GM18502 (cell line): ENCODE measurements at regions not wholly inside any gene's neighbourhood (a gene's known extent, or its start where the extent isn't known, plus 50 kb on each side); places are given as distances from the start of the nearest gene placed in this dataset.

Experiments used
- ATAC-seq: cut with Tn5 transposase; IDR thresholded peaks from one replicate; pipeline ENCODE4 v1.9.1; 2021; ENCODE audit warnings: mild to moderate bottlenecking; ENCODE audit not compliant: unreplicated experiment, poor library complexity

GRCh38 chr5:40082313-40082712 lies 597.4 kb upstream of the PTGER4 start:
- no peak for ATAC-seq

- ATAC-seq, result no peak
Observed at GRCh38 chr5:40080191-40080590, 599.5 kb upstream of the PTGER4 start.

DNA sequence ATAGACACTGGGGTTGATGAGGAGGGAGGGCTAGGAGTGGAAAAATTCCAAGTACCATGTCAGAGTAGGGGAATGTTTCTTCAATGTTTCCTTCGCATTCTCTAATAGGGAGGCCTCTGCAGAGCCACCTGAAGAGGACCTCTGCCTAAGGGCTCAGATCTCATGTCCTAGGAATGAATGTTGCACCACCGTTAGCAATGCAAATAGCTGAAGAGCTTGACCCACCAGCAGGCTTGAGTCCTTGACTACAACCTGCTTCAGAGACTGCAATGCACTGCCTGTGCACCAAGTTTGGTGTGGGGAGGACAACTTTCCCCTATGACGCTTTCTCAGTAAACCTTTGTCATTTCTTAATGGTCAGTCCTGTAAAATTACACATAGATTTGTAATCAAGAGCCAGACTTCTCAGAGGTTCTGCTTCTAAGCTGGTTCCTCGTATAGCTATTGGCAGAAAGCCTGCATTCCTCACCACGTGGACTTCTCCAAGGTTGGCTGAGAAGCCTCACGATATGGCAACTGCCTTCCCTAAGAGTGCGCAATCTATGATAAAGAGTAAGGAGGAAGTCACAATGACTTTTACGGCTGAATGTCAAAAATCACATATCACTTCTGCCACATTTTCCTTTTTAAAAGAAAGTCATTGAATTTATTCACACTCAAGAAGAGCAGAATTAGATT lies 600.7 kb upstream of the PTGER4 start:
- ATAC-seq, result no peak

- no peak for ATAC-seq
Observed at GRCh38 chr5:40074826-40075225, 604.9 kb upstream of the PTGER4 start.

GRCh38 chr5:40073927-40074326 lies 605.8 kb upstream of the PTGER4 start:
- no peak for ATAC-seq

DNA sequence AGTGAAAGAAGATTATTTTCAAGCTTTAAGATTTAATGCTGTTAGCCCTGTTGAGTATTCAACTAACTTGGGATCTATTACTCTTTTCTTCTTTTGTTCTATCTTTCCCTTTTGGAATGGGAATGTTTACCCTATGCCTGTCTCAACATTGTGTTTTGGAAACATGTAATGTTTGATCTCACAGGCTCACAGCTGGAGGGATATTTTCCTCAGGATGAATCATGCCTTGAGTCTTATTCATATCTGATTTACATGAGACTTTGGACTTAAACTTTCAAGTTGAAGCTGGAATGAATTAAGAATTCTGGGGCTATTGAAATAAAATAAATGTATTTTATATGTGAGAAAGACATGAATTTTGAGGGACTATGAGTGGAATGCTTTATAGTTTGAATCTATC lies 607.8 kb upstream of the PTGER4 start:
- ATAC-seq, result no peak

DNA sequence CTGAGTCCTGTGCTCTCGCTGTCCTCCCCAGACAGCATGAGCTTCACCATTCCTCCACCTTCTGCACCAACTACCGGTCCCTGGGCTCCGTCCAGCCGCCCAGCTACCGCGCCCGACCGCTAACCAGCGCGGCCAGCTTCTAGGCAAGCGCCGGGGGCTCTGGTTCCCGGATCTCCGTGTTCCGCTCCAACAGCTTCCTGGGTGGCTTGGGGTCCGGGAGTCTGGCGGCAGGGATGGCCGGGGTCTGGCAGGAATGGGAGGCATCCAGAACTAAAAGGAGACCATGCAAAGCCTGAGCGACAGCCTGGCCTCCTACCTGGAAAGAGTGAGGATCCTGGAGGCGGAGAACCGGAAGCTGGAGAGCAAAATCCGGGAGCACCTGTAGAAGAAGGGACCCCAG lies 613.1 kb upstream of the PTGER4 start:
- ATAC-seq, result no peak

- ATAC-seq, result no peak
Observed at GRCh38 chr5:40052808-40053207, 626.9 kb upstream of the PTGER4 start.

- ATAC-seq, result no peak
Observed at GRCh38 chr5:40046792-40047191, 622.0 kb upstream of the DAB2 start.

DNA sequence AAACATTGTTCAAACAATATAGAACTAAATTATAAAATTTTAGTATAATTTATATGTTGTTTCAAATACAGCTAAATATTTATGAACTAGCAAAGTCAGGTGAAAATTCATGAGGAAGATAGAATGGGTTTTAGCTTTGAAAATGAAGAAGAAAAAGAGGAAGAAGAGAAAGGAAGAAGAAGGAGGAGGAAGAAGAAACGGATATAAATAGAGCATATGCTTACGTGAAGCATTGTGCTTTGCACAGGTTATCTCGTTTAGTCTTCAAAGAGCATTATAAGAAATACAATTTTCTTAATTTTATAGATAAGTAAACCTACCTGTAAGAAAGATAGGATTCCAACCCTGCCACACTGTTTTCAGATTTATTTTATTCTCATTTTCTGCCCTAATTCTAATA lies 620.6 kb upstream of the DAB2 start:
- no peak for ATAC-seq

DNA sequence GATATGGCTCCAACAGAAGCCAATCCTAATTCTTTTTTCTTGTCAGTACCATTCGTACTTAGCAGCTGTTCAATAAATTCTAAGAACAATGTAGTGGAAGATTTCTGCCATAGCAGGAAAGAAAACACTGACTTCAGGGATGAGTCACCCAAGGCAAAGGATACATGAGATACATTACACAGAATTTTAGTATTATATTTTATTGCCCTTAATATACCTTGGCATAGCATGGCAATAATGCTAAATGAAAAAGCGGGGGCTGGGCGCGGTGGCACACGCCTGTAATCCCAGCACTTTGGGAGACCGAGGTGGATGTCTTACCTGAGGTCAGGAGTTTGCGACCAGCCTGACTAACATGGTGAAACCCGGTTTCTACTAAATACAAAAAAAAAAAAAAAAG lies 619.1 kb upstream of the DAB2 start:
- ATAC-seq, result no peak

- no peak for ATAC-seq
Observed at GRCh38 chr5:40041452-40041851, 616.7 kb upstream of the DAB2 start.

DNA sequence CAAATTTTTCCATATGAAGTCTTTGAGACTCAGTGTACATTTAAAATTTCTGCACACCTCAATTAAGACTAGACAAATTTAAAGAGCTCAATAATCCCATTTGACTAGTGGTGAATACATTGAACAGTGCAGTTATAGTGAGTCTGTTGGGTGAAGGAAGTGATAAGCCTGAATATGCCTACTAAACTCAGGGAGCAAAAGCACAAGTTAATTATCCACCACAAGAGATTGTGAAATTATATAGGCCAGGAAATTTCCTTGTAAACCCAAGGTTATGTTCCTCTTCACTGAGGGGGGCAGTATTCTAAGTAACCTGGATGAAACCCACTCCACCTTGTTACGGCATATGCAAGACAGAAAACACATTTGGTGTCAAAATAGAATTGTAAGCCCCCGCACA lies 612.9 kb upstream of the DAB2 start:
- ATAC-seq, result no peak

GRCh38 chr5:40034441-40034840 lies 609.7 kb upstream of the DAB2 start:
- ATAC-seq, result no peak

DNA sequence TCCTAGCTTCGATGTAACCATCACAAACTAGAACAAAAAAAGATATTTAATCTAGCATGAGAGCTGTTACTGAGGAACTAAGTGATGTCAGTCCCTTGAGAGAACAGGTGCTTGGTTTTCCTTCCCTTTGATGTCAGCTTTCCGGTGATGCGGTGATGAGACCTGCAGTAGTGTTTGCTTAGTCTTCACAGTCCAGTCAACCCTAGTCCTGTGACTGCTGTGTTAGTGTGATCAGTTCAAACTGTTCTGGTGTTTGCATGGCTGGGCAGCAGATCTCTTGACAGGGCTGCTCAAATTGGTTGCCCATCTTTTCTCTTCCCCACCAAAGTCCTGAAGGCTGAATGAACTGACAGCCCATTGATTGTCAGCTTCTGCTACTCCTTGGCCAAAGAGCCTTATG lies 608.6 kb upstream of the DAB2 start:
- ATAC-seq, result peak; percentile 65

DNA sequence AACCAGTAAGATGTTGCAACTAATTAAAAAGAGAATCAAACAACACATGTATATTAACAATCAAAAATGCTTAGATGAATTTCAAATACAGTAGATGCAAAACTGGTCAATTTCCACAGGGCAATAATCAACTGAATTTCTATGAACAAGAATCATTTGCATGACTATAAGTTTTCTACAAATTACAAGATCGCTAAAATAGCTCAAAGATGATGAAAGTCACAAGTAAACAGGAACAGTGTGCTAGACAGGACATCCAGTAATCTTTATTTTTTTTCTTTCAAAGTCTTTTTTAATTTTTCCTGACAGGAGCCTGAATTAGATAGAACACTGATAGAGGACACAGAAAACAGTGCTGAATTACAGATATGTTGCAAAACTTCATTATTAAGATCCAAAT lies 608.2 kb upstream of the DAB2 start:
- no peak for ATAC-seq

DNA sequence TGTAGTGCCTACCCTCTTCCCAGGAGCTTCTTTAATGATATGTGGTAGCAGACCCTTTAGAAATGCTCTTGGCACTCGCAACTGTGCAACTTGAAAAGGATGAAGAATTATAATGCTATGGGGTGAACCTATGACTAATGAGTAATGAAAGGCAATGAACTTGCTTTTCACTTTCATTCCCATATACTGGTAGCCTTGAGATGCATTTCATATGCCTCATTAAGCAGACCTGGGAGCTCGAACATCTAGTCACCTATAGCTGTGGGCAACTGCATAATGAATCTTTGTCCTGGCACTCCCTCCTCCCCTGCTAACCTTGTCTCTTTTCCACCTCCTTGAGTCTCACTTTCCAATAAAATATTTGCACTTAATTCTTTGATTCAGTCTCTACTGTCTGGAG lies 605.9 kb upstream of the DAB2 start:
- no peak for ATAC-seq

DNA sequence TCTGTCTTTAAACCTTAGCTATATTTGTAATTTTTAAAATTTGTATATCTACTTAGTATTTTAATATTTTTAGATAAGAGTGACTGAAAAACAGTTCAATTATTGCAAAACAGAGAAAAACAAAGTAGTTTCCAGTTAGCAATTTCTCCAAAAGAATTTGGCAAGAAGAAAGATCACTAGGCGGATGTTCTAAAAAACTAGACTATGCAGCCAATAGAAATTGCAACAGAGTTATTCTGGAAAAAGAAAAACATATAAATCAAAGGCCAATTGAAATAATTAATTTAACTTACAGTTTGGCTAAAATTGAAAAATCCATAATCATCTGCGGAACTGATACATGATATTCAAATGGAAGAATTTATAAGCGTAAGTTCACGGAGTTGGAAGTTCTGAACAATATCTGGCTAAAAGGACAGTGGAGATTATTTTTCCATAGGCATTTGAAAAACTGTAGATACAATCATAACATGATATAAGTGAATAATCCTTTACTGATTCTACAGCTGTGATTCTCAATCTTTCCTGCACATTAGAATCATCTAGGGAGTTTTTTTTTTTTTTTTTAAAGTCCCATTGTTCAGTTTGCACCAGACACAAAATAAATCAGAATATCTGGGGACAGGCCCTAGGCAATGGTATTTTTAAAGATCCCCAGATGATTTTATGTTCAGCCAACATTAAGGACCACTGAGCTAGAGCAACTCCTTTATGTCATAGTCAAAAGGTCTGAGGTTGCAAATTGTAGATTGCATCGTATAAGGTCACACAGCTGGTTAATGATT lies 605.1 kb upstream of the DAB2 start:
- no peak for ATAC-seq

DNA sequence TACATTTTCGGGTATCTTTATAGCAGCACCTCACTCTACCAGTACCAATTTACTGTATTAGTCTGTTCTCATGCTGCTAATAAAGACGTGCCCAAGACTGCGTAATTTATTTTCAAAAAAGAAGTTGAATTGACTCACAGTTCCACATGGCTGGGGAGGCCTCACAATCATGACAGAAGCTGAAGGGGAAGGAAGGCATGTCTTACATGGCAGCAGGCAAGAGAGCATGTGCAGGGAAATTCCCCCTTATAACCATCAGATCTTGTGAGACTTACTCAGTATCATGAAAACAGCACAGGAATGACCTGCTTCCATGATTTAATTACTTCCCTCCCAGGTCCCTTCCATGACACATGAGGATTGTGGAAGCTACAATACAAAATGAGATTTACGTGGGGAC lies 602.6 kb upstream of the DAB2 start:
- no peak for ATAC-seq

DNA sequence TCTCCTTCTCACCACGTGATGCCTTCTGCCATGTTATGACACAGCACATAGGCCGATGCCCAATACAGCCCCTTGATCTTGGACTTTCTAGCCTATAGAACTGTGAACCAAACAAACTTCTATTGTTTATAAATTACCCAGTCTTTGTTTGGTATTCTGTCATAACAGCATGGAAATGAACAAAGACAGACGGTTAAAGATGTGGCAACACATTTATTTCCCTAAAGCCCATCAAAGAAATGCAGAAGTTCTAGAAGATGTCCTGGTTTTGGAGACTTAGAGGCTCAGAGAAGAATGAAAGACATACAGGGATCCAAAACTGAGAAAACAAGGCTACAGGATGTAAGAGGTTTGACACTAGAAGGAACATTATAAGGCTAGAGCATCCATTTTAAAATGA lies 600.8 kb upstream of the DAB2 start:
- ATAC-seq, result no peak

- no peak for ATAC-seq
Observed at GRCh38 chr5:40022057-40022456, 597.3 kb upstream of the DAB2 start.

DNA sequence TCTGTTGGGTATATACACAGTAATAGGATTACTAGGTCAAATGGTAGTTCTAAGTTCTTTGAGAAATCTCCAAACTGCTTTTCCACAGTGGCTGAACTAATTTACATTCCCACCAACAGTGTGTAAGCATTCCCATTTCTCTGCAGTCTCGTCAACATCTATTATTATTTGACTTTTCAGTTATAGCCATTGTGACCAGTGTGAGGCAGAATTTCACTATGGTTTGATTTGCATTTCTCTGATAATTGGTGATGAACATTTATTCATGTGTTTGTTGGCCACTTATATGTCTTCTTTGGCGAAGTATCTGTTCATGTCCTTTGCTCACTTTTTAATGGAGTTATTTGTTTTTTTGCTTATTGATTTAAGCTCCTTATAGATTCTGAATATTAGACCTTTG lies 596.2 kb upstream of the DAB2 start:
- no peak for ATAC-seq
